WTC11 (cell line): ENCODE measurements at regions not wholly inside any gene's neighbourhood (a gene's known extent, or its start where the extent isn't known, plus 50 kb on each side); places are given as distances from the start of the nearest gene placed in this dataset.
"Not testable (repeated sequence)": the region's sequence is repeated elsewhere in the genome, so short reads cannot be mapped to it uniquely, and the experiment has no call there.

Source experiments
- ATAC-seq: fragments of 200-7000 bp; cut with Tn5 transposase; 2 replicates; pipeline ENCODE4 v1.10.0; 2021; ENCODE audit warnings: mild to moderate bottlenecking, moderate library complexity
- CTCF ChIA-PET: fragments of 300-600 bp; sonication (Branson Sonifier 250); formaldehyde crosslinking; loops from one replicate; lab custom pipeline; 2021; ENCODE audit warnings: antibody characterized with exemption; lab: Charles Lee
- POLR2A ChIA-PET: fragments of 350-600 bp; sonication (Branson Sonifier 250); formaldehyde crosslinking; loops from one replicate; lab custom pipeline; 2021; ENCODE audit warnings: antibody characterized with exemption; lab: Charles Lee
- DNase-seq: peaks from one replicate; pipeline ENCODE4 v3.0.0; 2021; ENCODE audit warnings: low spot score
- H3K27ac Mint-ChIP-seq: 2 replicates; pipeline ENCODE4 v1.8.0; 2021; ENCODE audit warnings: mixed read lengths
- H3K27me3 Mint-ChIP-seq: 2 replicates; pipeline ENCODE4 v1.8.0; 2021; ENCODE audit warnings: low read depth, mild to moderate bottlenecking, moderate library complexity, mixed read lengths
- H3K36me3 Mint-ChIP-seq: 2 replicates; pipeline ENCODE4 v1.8.0; 2021; ENCODE audit warnings: mixed read lengths
- H3K4me1 Mint-ChIP-seq: 2 replicates; pipeline ENCODE4 v1.8.0; 2022; ENCODE audit warnings: mixed read lengths
- H3K4me3 Mint-ChIP-seq: 2 replicates; pipeline ENCODE4 v1.8.0; 2021; ENCODE audit warnings: mild to moderate bottlenecking, moderate library complexity, mixed read lengths
- H3K9me3 Mint-ChIP-seq: 2 replicates; pipeline ENCODE4 v1.8.0; 2021; ENCODE audit warnings: mixed read lengths
- CREB1 ChIP-seq: sonication (generic); formaldehyde crosslinking; IDR thresholded peaks from 2 replicates; pipeline ENCODE4 v1.8.0; 2023; ENCODE audit warnings: mild to moderate bottlenecking, missing genetic modification reagents
- CREM ChIP-seq: sonication (generic); formaldehyde crosslinking; IDR thresholded peaks from 2 replicates; pipeline ENCODE4 v1.8.1; 2022; ENCODE audit warnings: mild to moderate bottlenecking, missing genetic modification reagents, moderate library complexity
- OVOL2 ChIP-seq: fragments of 250-450 bp; sonication (Bioruptor Pico); IDR thresholded peaks from 2 replicates; pipeline ENCODE4 v1.9.0; 2021; ENCODE audit warnings: mild to moderate bottlenecking, borderline replicate concordance
- RORB ChIP-seq: fragments of 250-450 bp; sonication (Bioruptor Pico); IDR thresholded peaks from 2 replicates; pipeline ENCODE4 v1.9.0; 2021; ENCODE audit warnings: mild to moderate bottlenecking
- TCF7 ChIP-seq: sonication (generic); formaldehyde crosslinking; IDR thresholded peaks from 2 replicates; pipeline ENCODE4 v1.8.0; 2022; ENCODE audit warnings: mild to moderate bottlenecking, low read depth, missing genetic modification reagents, moderate library complexity
- ZNF396 ChIP-seq: fragments of 250-450 bp; sonication (Bioruptor Pico); IDR thresholded peaks from 2 replicates; pipeline ENCODE4 v1.8.0; 2021; ENCODE audit warnings: mild to moderate bottlenecking, moderate library complexity, borderline replicate concordance
- ZNF671 ChIP-seq: fragments of 250-450 bp; sonication (Bioruptor Pico); IDR thresholded peaks from 2 replicates; pipeline ENCODE4 v1.8.0; 2021; ENCODE audit warnings: mild to moderate bottlenecking
- TF ChIP-seq, protein P1 (sequence below): fragments of 250-450 bp; sonication (Bioruptor Pico); IDR thresholded peaks from 2 replicates; pipeline ENCODE4 v1.9.0; 2021; ENCODE audit warnings: mild to moderate bottlenecking
- TF ChIP-seq, protein P2 (sequence below): sonication (generic); formaldehyde crosslinking; IDR thresholded peaks from 2 replicates; pipeline ENCODE4 v1.8.1; 2022; ENCODE audit warnings: missing genetic modification reagents, borderline replicate concordance
- TF ChIP-seq, protein P3 (sequence below): fragments of 200-600 bp; IDR thresholded peaks from 2 replicates; pipeline ENCODE4 v1.8.0; 2022; ENCODE audit warnings: antibody characterized with exemption
- TF ChIP-seq, protein P4 (sequence below): sonication (generic); formaldehyde crosslinking; IDR thresholded peaks from 2 replicates; pipeline ENCODE4 v1.8.1; 2023; ENCODE audit warnings: mild to moderate bottlenecking, missing genetic modification reagents, moderate library complexity
- TF ChIP-seq, protein P5 (sequence below): fragments of 250-450 bp; sonication (Bioruptor Pico); IDR thresholded peaks from 2 replicates; pipeline ENCODE4 v1.9.0; 2021; ENCODE audit warnings: mild to moderate bottlenecking, borderline replicate concordance

DNA sequence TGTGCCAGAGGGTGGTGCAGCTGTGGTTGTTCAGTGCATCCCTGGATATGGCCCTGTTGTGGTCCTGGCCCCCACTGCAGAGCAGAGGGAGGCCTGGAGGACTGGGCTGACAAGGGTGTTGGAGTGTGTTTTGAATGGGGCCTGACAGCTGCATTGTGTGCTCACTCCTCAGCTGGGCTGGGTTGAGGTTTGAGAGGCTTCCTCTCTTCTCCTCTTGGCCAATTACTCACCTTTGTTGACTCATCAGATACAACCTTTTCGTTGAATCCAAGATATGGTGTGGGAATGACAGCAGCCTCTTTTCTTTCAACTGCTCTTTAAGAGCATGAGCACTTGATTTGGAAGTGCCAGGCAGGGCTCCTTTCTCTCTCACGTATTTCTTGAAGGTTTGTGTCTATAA lies 228.5 kb upstream of the COBL start:
- ChIA-PET CTCF (no interaction called here), POLR2A (no interaction called here)
- H3K4me1 Mint-ChIP-seq: peaks cover 7% of the 10 kb centered on the region
- ATAC-seq: no peak
- TF ChIP-seq ZNF396: no peak
- TF ChIP-seq, protein P1, sequence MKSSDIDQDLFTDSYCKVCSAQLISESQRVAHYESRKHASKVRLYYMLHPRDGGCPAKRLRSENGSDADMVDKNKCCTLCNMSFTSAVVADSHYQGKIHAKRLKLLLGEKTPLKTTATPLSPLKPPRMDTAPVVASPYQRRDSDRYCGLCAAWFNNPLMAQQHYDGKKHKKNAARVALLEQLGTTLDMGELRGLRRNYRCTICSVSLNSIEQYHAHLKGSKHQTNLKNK (CRISPR knock-in tag): no peak
- no peak for TF ChIP-seq ZNF671 (CRISPR knock-in tag)
- TF ChIP-seq, protein P2, sequence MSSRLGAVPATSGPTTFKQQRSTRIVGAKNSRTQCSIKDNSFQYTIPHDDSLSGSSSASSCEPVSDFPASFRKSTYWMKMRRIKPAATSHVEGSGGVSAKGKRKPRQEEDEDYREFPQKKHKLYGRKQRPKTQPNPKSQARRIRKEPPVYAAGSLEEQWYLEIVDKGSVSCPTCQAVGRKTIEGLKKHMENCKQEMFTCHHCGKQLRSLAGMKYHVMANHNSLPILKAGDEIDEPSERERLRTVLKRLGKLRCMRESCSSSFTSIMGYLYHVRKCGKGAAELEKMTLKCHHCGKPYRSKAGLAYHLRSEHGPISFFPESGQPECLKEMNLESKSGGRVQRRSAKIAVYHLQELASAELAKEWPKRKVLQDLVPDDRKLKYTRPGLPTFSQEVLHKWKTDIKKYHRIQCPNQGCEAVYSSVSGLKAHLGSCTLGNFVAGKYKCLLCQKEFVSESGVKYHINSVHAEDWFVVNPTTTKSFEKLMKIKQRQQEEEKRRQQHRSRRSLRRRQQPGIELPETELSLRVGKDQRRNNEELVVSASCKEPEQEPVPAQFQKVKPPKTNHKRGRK (CRISPR knock-in tag): no peak
- TF ChIP-seq, protein P3, sequence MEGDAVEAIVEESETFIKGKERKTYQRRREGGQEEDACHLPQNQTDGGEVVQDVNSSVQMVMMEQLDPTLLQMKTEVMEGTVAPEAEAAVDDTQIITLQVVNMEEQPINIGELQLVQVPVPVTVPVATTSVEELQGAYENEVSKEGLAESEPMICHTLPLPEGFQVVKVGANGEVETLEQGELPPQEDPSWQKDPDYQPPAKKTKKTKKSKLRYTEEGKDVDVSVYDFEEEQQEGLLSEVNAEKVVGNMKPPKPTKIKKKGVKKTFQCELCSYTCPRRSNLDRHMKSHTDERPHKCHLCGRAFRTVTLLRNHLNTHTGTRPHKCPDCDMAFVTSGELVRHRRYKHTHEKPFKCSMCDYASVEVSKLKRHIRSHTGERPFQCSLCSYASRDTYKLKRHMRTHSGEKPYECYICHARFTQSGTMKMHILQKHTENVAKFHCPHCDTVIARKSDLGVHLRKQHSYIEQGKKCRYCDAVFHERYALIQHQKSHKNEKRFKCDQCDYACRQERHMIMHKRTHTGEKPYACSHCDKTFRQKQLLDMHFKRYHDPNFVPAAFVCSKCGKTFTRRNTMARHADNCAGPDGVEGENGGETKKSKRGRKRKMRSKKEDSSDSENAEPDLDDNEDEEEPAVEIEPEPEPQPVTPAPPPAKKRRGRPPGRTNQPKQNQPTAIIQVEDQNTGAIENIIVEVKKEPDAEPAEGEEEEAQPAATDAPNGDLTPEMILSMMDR: no peak
- no peak for TF ChIP-seq RORB (CRISPR knock-in tag)
- TF ChIP-seq, protein P4, sequence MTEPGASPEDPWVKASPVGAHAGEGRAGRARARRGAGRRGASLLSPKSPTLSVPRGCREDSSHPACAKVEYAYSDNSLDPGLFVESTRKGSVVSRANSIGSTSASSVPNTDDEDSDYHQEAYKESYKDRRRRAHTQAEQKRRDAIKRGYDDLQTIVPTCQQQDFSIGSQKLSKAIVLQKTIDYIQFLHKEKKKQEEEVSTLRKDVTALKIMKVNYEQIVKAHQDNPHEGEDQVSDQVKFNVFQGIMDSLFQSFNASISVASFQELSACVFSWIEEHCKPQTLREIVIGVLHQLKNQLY (CRISPR knock-in tag): no peak
- TF ChIP-seq, protein P5, sequence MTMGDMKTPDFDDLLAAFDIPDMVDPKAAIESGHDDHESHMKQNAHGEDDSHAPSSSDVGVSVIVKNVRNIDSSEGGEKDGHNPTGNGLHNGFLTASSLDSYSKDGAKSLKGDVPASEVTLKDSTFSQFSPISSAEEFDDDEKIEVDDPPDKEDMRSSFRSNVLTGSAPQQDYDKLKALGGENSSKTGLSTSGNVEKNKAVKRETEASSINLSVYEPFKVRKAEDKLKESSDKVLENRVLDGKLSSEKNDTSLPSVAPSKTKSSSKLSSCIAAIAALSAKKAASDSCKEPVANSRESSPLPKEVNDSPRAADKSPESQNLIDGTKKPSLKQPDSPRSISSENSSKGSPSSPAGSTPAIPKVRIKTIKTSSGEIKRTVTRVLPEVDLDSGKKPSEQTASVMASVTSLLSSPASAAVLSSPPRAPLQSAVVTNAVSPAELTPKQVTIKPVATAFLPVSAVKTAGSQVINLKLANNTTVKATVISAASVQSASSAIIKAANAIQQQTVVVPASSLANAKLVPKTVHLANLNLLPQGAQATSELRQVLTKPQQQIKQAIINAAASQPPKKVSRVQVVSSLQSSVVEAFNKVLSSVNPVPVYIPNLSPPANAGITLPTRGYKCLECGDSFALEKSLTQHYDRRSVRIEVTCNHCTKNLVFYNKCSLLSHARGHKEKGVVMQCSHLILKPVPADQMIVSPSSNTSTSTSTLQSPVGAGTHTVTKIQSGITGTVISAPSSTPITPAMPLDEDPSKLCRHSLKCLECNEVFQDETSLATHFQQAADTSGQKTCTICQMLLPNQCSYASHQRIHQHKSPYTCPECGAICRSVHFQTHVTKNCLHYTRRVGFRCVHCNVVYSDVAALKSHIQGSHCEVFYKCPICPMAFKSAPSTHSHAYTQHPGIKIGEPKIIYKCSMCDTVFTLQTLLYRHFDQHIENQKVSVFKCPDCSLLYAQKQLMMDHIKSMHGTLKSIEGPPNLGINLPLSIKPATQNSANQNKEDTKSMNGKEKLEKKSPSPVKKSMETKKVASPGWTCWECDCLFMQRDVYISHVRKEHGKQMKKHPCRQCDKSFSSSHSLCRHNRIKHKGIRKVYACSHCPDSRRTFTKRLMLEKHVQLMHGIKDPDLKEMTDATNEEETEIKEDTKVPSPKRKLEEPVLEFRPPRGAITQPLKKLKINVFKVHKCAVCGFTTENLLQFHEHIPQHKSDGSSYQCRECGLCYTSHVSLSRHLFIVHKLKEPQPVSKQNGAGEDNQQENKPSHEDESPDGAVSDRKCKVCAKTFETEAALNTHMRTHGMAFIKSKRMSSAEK (CRISPR knock-in tag): no peak
- no peak for TF ChIP-seq TCF7 (CRISPR knock-in tag)
- TF ChIP-seq CREM (CRISPR knock-in tag): no peak
- no peak overlapping the region for H3K27ac Mint-ChIP-seq
- DNase-seq: no peak
- H3K36me3 Mint-ChIP-seq: no peaks in the 10 kb centered on the region
- peaks cover 26% of the 10 kb centered on the region for H3K9me3 Mint-ChIP-seq
- no peak overlapping the region for H3K4me3 Mint-ChIP-seq
- H3K27me3 Mint-ChIP-seq: no peaks in the 10 kb centered on the region

DNA sequence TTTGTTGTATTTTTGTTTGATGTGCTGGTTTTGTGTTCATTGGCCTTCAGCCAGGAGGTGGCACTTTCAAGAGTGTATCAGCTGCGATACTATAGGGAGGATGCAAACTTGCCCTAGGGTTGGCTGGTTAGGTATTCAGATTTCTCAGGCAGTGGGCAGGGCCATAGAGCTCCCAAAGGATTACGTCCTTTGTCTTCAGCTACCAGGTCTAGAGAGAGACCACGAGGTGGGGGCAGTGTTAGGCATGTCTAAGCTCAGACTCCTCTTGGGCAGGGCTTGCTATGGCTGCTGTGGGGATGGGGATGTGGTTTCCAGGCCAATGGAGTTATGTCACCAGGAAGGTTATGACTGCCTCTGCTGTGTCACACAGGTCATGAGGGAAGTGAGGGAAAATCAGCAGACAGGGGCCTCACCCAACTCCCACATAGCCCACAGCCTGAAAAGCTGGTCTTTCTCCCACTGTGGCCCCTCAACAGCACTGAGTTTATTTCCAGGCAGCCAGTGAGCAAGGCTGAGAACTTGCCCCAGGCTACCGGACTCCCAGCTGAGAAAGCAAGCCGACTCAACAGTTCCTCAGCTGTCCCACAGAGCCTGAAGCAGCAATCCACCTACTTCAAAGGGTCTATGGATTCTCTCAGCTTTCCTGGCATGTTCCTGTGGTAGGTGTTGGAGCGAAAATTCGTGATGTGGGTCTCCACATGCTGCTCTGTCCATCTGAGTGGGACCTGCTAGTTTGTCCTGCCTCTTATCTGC lies 227.4 kb upstream of the COBL start:
- peak; percentile 93 for ATAC-seq
- ChIA-PET CTCF (no interaction called here), POLR2A (no interaction called here)
- H3K36me3 Mint-ChIP-seq: no peaks in the 10 kb centered on the region
- no peaks in the 10 kb centered on the region for H3K27me3 Mint-ChIP-seq
- TF ChIP-seq CREB1 (CRISPR knock-in tag) (no peak), OVOL2 (CRISPR knock-in tag) (no peak)
- DNase-seq: no peak
- no peak overlapping the region for H3K4me3 Mint-ChIP-seq
- H3K9me3 Mint-ChIP-seq: peaks cover 22% of the 10 kb centered on the region
- no peak overlapping the region for H3K27ac Mint-ChIP-seq
- H3K4me1 Mint-ChIP-seq: peaks cover 7% of the 10 kb centered on the region

- H3K4me3 Mint-ChIP-seq, ATAC-seq, H3K27me3 Mint-ChIP-seq, DNase-seq, H3K27ac Mint-ChIP-seq, H3K36me3 Mint-ChIP-seq, CTCF ChIA-PET, H3K4me1 Mint-ChIP-seq, POLR2A ChIA-PET: not testable (repeated sequence)
- peaks cover 20% of the 10 kb centered on the region for H3K9me3 Mint-ChIP-seq
Observed at GRCh38 chr7:51540906-51541305, 224.3 kb upstream of the COBL start.
